Neural progenitor cell (in vitro differentiated cells): ENCODE measurements at regions not wholly inside any gene's neighbourhood (a gene's known extent, or its start where the extent isn't known, plus 50 kb on each side); places are given as distances from the start of the nearest gene placed in this dataset.

ENCODE experiments used
- DNase-seq: peaks from one replicate; pipeline ENCODE4 v3.0.0-alpha.2; 2016; ENCODE audit warnings: low spot score
- H2AFZ ChIP-seq: fragments of 200-600 bp; sonication (generic); replicated peaks from 2 replicates; pipeline ENCODE4 v1.6.1; 2016; ENCODE audit warnings: antibody characterized with exemption
- H3F3A ChIP-seq: fragments of 200-600 bp; sonication (generic); 2 replicates; pipeline ENCODE4 v1.6.1; 2016; ENCODE audit warnings: antibody characterized with exemption, low read depth
- H3K27ac ChIP-seq: fragments of 200-600 bp; sonication (generic); 2 replicates; pipeline ENCODE4 v1.5.1; 2016; ENCODE audit warnings: mild to moderate bottlenecking
- H3K27me3 ChIP-seq: fragments of 200-600 bp; sonication (generic); 2 replicates; pipeline ENCODE4 v1.6.1; 2016; ENCODE audit warnings: mild to moderate bottlenecking, moderate library complexity
- H3K36me3 ChIP-seq: fragments of 200-600 bp; sonication (generic); 2 replicates; pipeline ENCODE4 v1.5.1; 2016
- H3K4me1 ChIP-seq: fragments of 200-600 bp; sonication (generic); 2 replicates; pipeline ENCODE4 v1.6.1; 2016; ENCODE audit warnings: mixed run types
- H3K4me2 ChIP-seq: fragments of 200-600 bp; sonication (generic); 2 replicates; pipeline ENCODE4 v1.6.1; 2016
- H3K4me3 ChIP-seq: fragments of 200-600 bp; sonication (generic); 2 replicates; pipeline ENCODE4 v1.5.1; 2016
- H3K79me2 ChIP-seq: fragments of 200-600 bp; sonication (generic); 2 replicates; pipeline ENCODE4 v1.6.1; 2016; ENCODE audit warnings: low read depth
- H3K9ac ChIP-seq: fragments of 200-600 bp; sonication (generic); 2 replicates; pipeline ENCODE4 v1.6.1; 2016
- H3K9me3 ChIP-seq: fragments of 200-600 bp; sonication (generic); 2 replicates; pipeline ENCODE4 v1.5.1; 2016; ENCODE audit warnings: low read depth
- H4K20me1 ChIP-seq: fragments of 200-600 bp; sonication (generic); 2 replicates; pipeline ENCODE4 v1.6.1; 2016; ENCODE audit warnings: low read depth
- H3K27ac Mint-ChIP-seq: 3 replicates; pipeline ENCODE4 v1.8.0; 2021; ENCODE audit warnings: mixed read lengths
- H3K27me3 Mint-ChIP-seq: 2 replicates; pipeline ENCODE4 v1.8.0; 2022; ENCODE audit warnings: low read depth, mild to moderate bottlenecking, inconsistent platforms, moderate library complexity, mixed read lengths; ENCODE audit not compliant: insufficient read depth
- H3K36me3 Mint-ChIP-seq: 3 replicates; pipeline ENCODE4 v1.8.0; 2021; ENCODE audit warnings: mixed read lengths
- H3K4me1 Mint-ChIP-seq: 3 replicates; pipeline ENCODE4 v1.8.0; 2021; ENCODE audit warnings: mixed read lengths
- H3K4me3 Mint-ChIP-seq: 3 replicates; pipeline ENCODE4 v1.8.0; 2021; ENCODE audit warnings: mild to moderate bottlenecking, moderate library complexity, mixed read lengths
- H3K9me3 Mint-ChIP-seq: 3 replicates; pipeline ENCODE4 v1.8.0; 2020; ENCODE audit warnings: mixed read lengths
- CTCF ChIP-seq: fragments of 200-600 bp; sonication (generic); IDR thresholded peaks from 2 replicates; pipeline ENCODE4 v1.5.1; 2017; ENCODE audit warnings: antibody characterized with exemption, mild to moderate bottlenecking
- EZH2 ChIP-seq: fragments of 200-600 bp; sonication (generic); IDR thresholded peaks from 2 replicates; pipeline ENCODE4 v1.6.1; 2017; ENCODE audit warnings: antibody characterized with exemption, mild to moderate bottlenecking, moderate library complexity
- EZH2phosphoT487 ChIP-seq: fragments of 200-600 bp; sonication (generic); IDR thresholded peaks from 2 replicates; pipeline ENCODE4 v1.6.1; 2017; ENCODE audit warnings: antibody characterized with exemption

GRCh38 chr2:193326296-193326695 lies 1131.6 kb upstream of the TMEFF2 start:
- no peak for DNase-seq
- Histone ChIP-seq H3K9me3 (no peaks in the 10 kb centered on the region), H3K27me3 (no peaks in the 10 kb centered on the region), H2AFZ (no peak overlapping the region), H3K79me2 (no peaks in the 10 kb centered on the region), H4K20me1 (no peaks in the 10 kb centered on the region), H3K36me3 (no peaks in the 10 kb centered on the region), H3K4me2 (no peak overlapping the region), H3K9ac (no peak overlapping the region), H3K4me3 (no peak overlapping the region), H3K27ac (no peak overlapping the region), H3K4me1 (no peaks in the 10 kb centered on the region), H3F3A (no peaks in the 10 kb centered on the region)
- H3K36me3 Mint-ChIP-seq, result no peaks in the 10 kb centered on the region
- no peaks in the 10 kb centered on the region for H3K27me3 Mint-ChIP-seq
- no peak overlapping the region for H3K4me3 Mint-ChIP-seq
- TF ChIP-seq EZH2phosphoT487 (no peak), EZH2 (no peak), CTCF (no peak)
- no peaks in the 10 kb centered on the region for H3K9me3 Mint-ChIP-seq
- no peaks in the 10 kb centered on the region for H3K4me1 Mint-ChIP-seq
- no peak overlapping the region for H3K27ac Mint-ChIP-seq

- Histone ChIP-seq H3F3A (no peaks in the 10 kb centered on the region), H3K4me2 (no peak overlapping the region), H3K36me3 (no peaks in the 10 kb centered on the region), H4K20me1 (no peaks in the 10 kb centered on the region), H3K9ac (no peak overlapping the region), H3K4me3 (no peak overlapping the region), H2AFZ (no peak overlapping the region), H3K9me3 (no peaks in the 10 kb centered on the region), H3K4me1 (no peaks in the 10 kb centered on the region), H3K79me2 (no peaks in the 10 kb centered on the region), H3K27ac (no peak overlapping the region), H3K27me3 (no peaks in the 10 kb centered on the region)
- TF ChIP-seq CTCF, result no peak
- no peak for TF ChIP-seq EZH2phosphoT487
- no peak for TF ChIP-seq EZH2
- Mint-ChIP-seq H3K27me3 (no peaks in the 10 kb centered on the region), H3K9me3 (no peaks in the 10 kb centered on the region), H3K27ac (no peak overlapping the region), H3K36me3 (no peaks in the 10 kb centered on the region), H3K4me3 (no peak overlapping the region), H3K4me1 (no peaks in the 10 kb centered on the region)
- no peak for DNase-seq
Measured at GRCh38 chr2:193315428-193316091, 1120.8 kb upstream of the TMEFF2 start.

DNA sequence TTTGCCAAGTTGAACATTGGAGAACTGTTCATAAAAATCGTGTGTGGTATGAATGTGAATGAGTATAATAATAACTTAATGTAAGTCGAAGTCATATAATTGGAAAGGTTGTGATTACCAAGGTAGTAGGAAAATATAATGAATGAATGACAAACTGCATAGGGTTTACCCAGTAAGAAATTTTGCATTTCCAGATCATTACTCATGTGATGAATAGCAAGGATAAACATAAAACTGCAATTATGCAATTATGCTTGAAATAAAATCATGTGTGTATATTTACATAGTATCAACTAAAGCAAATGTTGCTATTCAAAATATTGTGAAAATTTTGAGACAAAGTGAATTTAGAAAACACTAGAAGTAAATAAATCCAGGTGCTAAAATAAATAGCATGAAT lies 1108.7 kb upstream of the TMEFF2 start:
- Mint-ChIP-seq H3K36me3 (no peaks in the 10 kb centered on the region), H3K27me3 (no peaks in the 10 kb centered on the region), H3K9me3 (no peaks in the 10 kb centered on the region), H3K4me1 (peaks cover 2% of the 10 kb centered on the region), H3K4me3 (no peak overlapping the region), H3K27ac (no peak overlapping the region)
- H2AFZ ChIP-seq, result no peak overlapping the region
- H3K9ac ChIP-seq, result no peak overlapping the region
- no peaks in the 10 kb centered on the region for H3K79me2 ChIP-seq
- no peak overlapping the region for H3K4me2 ChIP-seq
- H3K9me3 ChIP-seq, result no peaks in the 10 kb centered on the region
- H3K27ac ChIP-seq, result no peak overlapping the region
- H3F3A ChIP-seq, result no peaks in the 10 kb centered on the region
- H3K27me3 ChIP-seq, result no peaks in the 10 kb centered on the region
- H3K36me3 ChIP-seq, result no peaks in the 10 kb centered on the region
- TF ChIP-seq CTCF (no peak), EZH2phosphoT487 (no peak), EZH2 (no peak)
- H4K20me1 ChIP-seq, result no peaks in the 10 kb centered on the region
- no peak for DNase-seq
- no peak overlapping the region for H3K4me3 ChIP-seq
- H3K4me1 ChIP-seq, result no peaks in the 10 kb centered on the region
